Stomach (tissue), 8 donors: ENCODE measurements at regions not wholly inside any gene's neighbourhood (a gene's known extent, or its start where the extent isn't known, plus 50 kb on each side); places are given as distances from the start of the nearest gene placed in this dataset.

Experiments
- DNase-seq, 2 donors: peaks; one replicate each; pipeline versions ENCODE4 v3.0.0 to v3.0.0-alpha.2; 2013 to 2019
- H3K27ac ChIP-seq, 5 donors: fragments of 200-600 bp in 4 of 5; sonication (generic) in 4 of 5; one replicate each; pipeline ENCODE4 v1.5.1; 2013 to 2019; ENCODE audit warnings: mild to moderate bottlenecking in 1 of 5, moderate library complexity in 1 of 5
- H3K27me3 ChIP-seq, 3 donors: fragments of 200-600 bp; sonication (generic); one replicate each; pipeline ENCODE4 v1.5.1; 2017 to 2019; ENCODE audit warnings: mixed run types in 1 of 3
- H3K36me3 ChIP-seq, 4 donors: fragments of 200-600 bp; sonication (generic); 1 replicate in 3 of 4; 2 replicates in 1 of 4; pipeline ENCODE4 v1.5.1; 2016 to 2019
- H3K4me1 ChIP-seq, 4 donors: fragments of 200-600 bp; sonication (generic); one replicate each; pipeline ENCODE4 v1.5.1; 2016 to 2019
- H3K4me3 ChIP-seq, 4 donors: fragments of 200-600 bp; sonication (generic) in 3 of 4; one replicate each; pipeline ENCODE4 v1.5.1; 2016 to 2019; ENCODE audit warnings: mild to moderate bottlenecking in 1 of 4
- H3K9me3 ChIP-seq, 4 donors: fragments of 200-600 bp; sonication (generic); one replicate each; pipeline ENCODE4 v1.5.1; 2016 to 2019
- CTCF ChIP-seq, 7 experiments: fragments of 450-650 bp in 4 of 7; fragments of 200-600 bp in 3 of 7; sonication (generic) in 3 of 7; IDR thresholded peaks; one replicate each; pipeline ENCODE4 v1.5.1; 2016 to 2019; ENCODE audit warnings: antibody characterized with exemption in 7 of 7, control low read depth in 2 of 7, mild to moderate bottlenecking in 1 of 7
- EP300 ChIP-seq: sonication (generic); formaldehyde crosslinking; IDR thresholded peaks from one replicate; pipeline ENCODE4 v1.6.1; 2017; ENCODE audit warnings: antibody characterized with exemption
- POLR2A ChIP-seq, 4 donors: fragments of 450-650 bp; IDR thresholded peaks; one replicate each; pipeline ENCODE4 v1.6.1; 2016; ENCODE audit warnings: antibody characterized with exemption in 4 of 4, control low read depth in 2 of 4, mild to moderate bottlenecking in 1 of 4, moderate library complexity in 1 of 4
- POLR2AphosphoS5 ChIP-seq, 3 donors: sonication (generic); formaldehyde crosslinking; IDR thresholded peaks; one replicate each; pipeline ENCODE4 v1.6.1; 2016; ENCODE audit warnings: antibody characterized with exemption in 3 of 3
- WGBS, 5 donors: extraction: QIAGEN DNeasy Blood & Tissue Kit in 3 of 5; methylation state at CpG; one replicate each; pipeline versions ENCODE4 v1.1.5 to v1.1.7; 2013 to 2018; 5-methylcytosine and 5-hydroxymethylcytosine counted together
- intact Hi-C: fragments of 100-400 bp; cut with DNase I; formaldehyde crosslinking; loops from one replicate; pipeline ENCODE4 v1.15.1; 2023; ENCODE audit warnings: low total_unique reads
- donor health status: healthy with polysubstance abuse.
- donor health status: Bipolar disorder and iron deficiency.
- donor health status: healthy.

GRCh38 chr16:55261301-55261700 is 62.7 kb upstream of the IRX6 start:
- H3K9me3 ChIP-seq = peaks cover 0 to 9% (median 4%) of the 10 kb centered on the region in 4 donors
- intact Hi-C loops = no loop called here
- WGBS, 5 donors = 66 to 84% (median 82%) methylated on average over 3 of the region's 3 CpGs
- no peak overlapping the region for H3K4me3 ChIP-seq
- no peak overlapping the region for H3K27ac ChIP-seq
- TF ChIP-seq CTCF (IDR thresholded peaks at IDR 0.05) (no peak), POLR2A (IDR thresholded peaks at IDR 0.05) (no peak), POLR2AphosphoS5 (IDR thresholded peaks at IDR 0.05) (no peak), EP300 (no peak)
- H3K36me3 ChIP-seq = no peaks in the 10 kb centered on the region
- no peaks in the 10 kb centered on the region for H3K27me3 ChIP-seq
- no peaks in the 10 kb centered on the region for H3K4me1 ChIP-seq
- DNase-seq = no peak

- Histone ChIP-seq H3K36me3 (no peaks in the 10 kb centered on the region), H3K9me3 (peaks cover 0 to 9% (median 4%) of the 10 kb centered on the region in 4 donors), H3K4me3 (no peak overlapping the region), H3K27me3 (no peaks in the 10 kb centered on the region), H3K27ac (no peak overlapping the region), H3K4me1 (no peaks in the 10 kb centered on the region)
- intact Hi-C loops = no loop called here
- no peak for DNase-seq
- WGBS, 5 donors = 71 to 80% (median 72%) methylated on average over 9 to 10 of the region's 10 CpGs
- TF ChIP-seq POLR2A (IDR thresholded peaks at IDR 0.05) (no peak), EP300 (no peak), CTCF (IDR thresholded peaks at IDR 0.05) (no peak), POLR2AphosphoS5 (IDR thresholded peaks at IDR 0.05) (no peak)
Observed at GRCh38 chr16:55263271-55264250, 60.4 kb upstream of the IRX6 start.

GRCh38 chr16:55264949-55265348 is 59.1 kb upstream of the IRX6 start:
- Histone ChIP-seq H3K27ac (no peak overlapping the region), H3K9me3 (peaks cover 0 to 9% (median 4%) of the 10 kb centered on the region in 4 donors), H3K4me3 (no peak overlapping the region), H3K4me1 (no peaks in the 10 kb centered on the region), H3K36me3 (no peaks in the 10 kb centered on the region), H3K27me3 (no peaks in the 10 kb centered on the region)
- intact Hi-C loops = no loop called here
- WGBS, 5 donors = 64 to 72% (median 70%) methylated on average over 7 of the region's 7 CpGs
- TF ChIP-seq POLR2AphosphoS5 (IDR thresholded peaks at IDR 0.05) (no peak), EP300 (no peak)
- DNase-seq = no peak

DNA sequence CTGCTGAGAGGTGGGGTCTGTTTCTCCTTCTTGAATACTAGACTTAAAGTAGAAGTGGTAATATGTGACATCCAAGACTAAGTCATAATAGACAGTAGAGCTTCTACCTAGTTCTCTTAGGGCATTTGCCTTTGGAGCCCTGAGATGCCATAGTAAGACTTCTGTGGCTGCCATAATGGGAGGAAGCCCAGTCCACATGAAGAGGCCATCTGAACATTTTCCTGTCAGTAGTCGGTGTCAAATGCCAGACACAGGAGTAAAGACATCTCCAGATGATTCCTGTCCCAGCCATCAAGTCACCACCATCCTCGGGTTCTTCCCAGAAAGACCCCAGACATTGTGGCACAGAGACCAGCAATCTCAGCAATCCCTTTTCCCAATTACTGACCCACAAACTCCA is 58.1 kb upstream of the IRX6 start:
- Histone ChIP-seq H3K9me3 (peaks cover 0 to 9% (median 4%) of the 10 kb centered on the region in 4 donors), H3K36me3 (no peaks in the 10 kb centered on the region), H3K4me1 (no peaks in the 10 kb centered on the region), H3K27me3 (no peaks in the 10 kb centered on the region), H3K4me3 (no peak overlapping the region), H3K27ac (no peak overlapping the region)
- intact Hi-C loops = no loop called here
- no peak for TF ChIP-seq POLR2A (IDR thresholded peaks at IDR 0.05)
- TF ChIP-seq CTCF (IDR thresholded peaks at IDR 0.05) = no peak
- TF ChIP-seq EP300 = no peak
- no peak for TF ChIP-seq POLR2AphosphoS5 (IDR thresholded peaks at IDR 0.05)
- 77 to 92% (median 85%) methylated on average over 2 of the region's 2 CpGs for WGBS, 5 donors
- no peak for DNase-seq
